SK-N-SH (cell line): ENCODE measurements at regions not wholly inside any gene's neighbourhood (a gene's known extent, or its start where the extent isn't known, plus 50 kb on each side); places are given as distances from the start of the nearest gene placed in this dataset.
A peak's percentile ranks its signal among the peaks of the same experiment; 100 is the strongest.

ENCODE experiments used
- CTCF ChIA-PET: fragments of 300-600, 350-600 bp; formaldehyde crosslinking; extraction: SDS; loops from one replicate; lab custom pipeline; 2021; lab: Yijun Ruan, JAX
- POLR2A ChIA-PET: fragments of 350-600 bp; sonication (Branson Sonifier 250); formaldehyde crosslinking; extraction: SDS; loops from one replicate; lab custom pipeline; 2020; ENCODE audit warnings: antibody characterized with exemption, inconsistent platforms; lab: Yijun Ruan, JAX
- DNase-seq: peaks from one replicate; pipeline ENCODE4 v3.0.0; 2012
- H2AFZ ChIP-seq: fragments of 200-600 bp; sonication (generic); 2 replicates; pipeline ENCODE4 v1.8.1; 2016; ENCODE audit warnings: antibody characterized with exemption, mild to moderate bottlenecking, low read depth
- H3F3A ChIP-seq: fragments of 200-600 bp; sonication (generic); replicated peaks from 2 replicates; pipeline ENCODE3; 2016; ENCODE audit warnings: antibody characterized with exemption, mild to moderate bottlenecking; ENCODE audit not compliant: insufficient read depth
- H3K27ac ChIP-seq, 2 experiments: fragments of 200-500 bp in 1 of 2; fragments of 200-600 bp in 1 of 2; sonication (Bioruptor generic) in 1 of 2; sonication (generic), shearing (Covaris generic) in 1 of 2; 2 replicates each; pipeline versions ENCODE4 v1.5.1 to v1.6.1; 2014 to 2016; ENCODE audit warnings: low read depth in 2 of 2, inconsistent platforms in 1 of 2, low read length in 1 of 2, mild to moderate bottlenecking in 1 of 2, mixed read lengths in 1 of 2
- H3K27me3 ChIP-seq: fragments of 200-600 bp; sonication (generic), shearing (Covaris generic); 2 replicates; pipeline ENCODE4 v1.6.1; 2016; ENCODE audit warnings: mixed run types; ENCODE audit not compliant: insufficient read depth
- H3K36me3 ChIP-seq, 2 experiments: fragments of 200-500 bp in 1 of 2; fragments of 200-600 bp in 1 of 2; sonication (Bioruptor generic) in 1 of 2; sonication (generic) in 1 of 2; replicated peaks in 1 of 2; 2 replicates each; pipeline versions ENCODE3 to v1.5.1; 2014 to 2016; ENCODE audit warnings: low read length in 1 of 2, mild to moderate bottlenecking in 1 of 2; ENCODE audit not compliant: insufficient read depth in 2 of 2, control insufficient read depth in 1 of 2
- H3K4me1 ChIP-seq, 2 experiments: fragments of 200-500 bp in 1 of 2; fragments of 200-600 bp in 1 of 2; sonication (Bioruptor generic) in 1 of 2; sonication (generic), shearing (Covaris generic) in 1 of 2; 2 replicates each; pipeline versions ENCODE4 v1.5.1 to v1.6.1; 2014 to 2016; ENCODE audit warnings: low read depth in 1 of 2, low read length in 1 of 2, mixed run types in 1 of 2; ENCODE audit not compliant: insufficient read depth in 2 of 2, control insufficient read depth in 1 of 2
- H3K4me2 ChIP-seq: fragments of 200-600 bp; sonication (generic), shearing (Covaris generic); 2 replicates; pipeline ENCODE4 v1.6.1; 2017; ENCODE audit warnings: mixed run types
- H3K4me3 ChIP-seq, 2 experiments: fragments of 200-500 bp in 1 of 2; fragments of 200-600 bp in 1 of 2; sonication (Bioruptor generic) in 1 of 2; sonication (generic), shearing (Covaris generic) in 1 of 2; 2 replicates each; pipeline versions ENCODE4 v1.5.1 to v1.8.1; 2014 to 2016; ENCODE audit warnings: low read depth in 2 of 2, inconsistent platforms in 1 of 2, low read length in 1 of 2, mild to moderate bottlenecking in 1 of 2, mixed read lengths in 1 of 2, moderate library complexity in 1 of 2
- H3K79me2 ChIP-seq: fragments of 200-600 bp; sonication (generic); 2 replicates; pipeline ENCODE4 v1.8.1; 2017; ENCODE audit warnings: mild to moderate bottlenecking; ENCODE audit not compliant: insufficient read depth
- H3K9ac ChIP-seq: fragments of 200-600 bp; sonication (generic); 2 replicates; pipeline ENCODE4 v1.6.1; 2017; ENCODE audit warnings: mixed run types
- H3K9me2 ChIP-seq: fragments of 200-600 bp; sonication (generic); 2 replicates; pipeline ENCODE4 v1.6.1; 2017; ENCODE audit warnings: mixed run types
- H3K9me3 ChIP-seq: fragments of 200-600 bp; sonication (generic); 2 replicates; pipeline ENCODE4 v1.6.1; 2017; ENCODE audit warnings: mixed run types, mild to moderate bottlenecking, moderate library complexity
- H4K20me1 ChIP-seq: fragments of 200-600 bp; sonication (generic); 2 replicates; pipeline ENCODE4 v1.6.1; 2017; ENCODE audit warnings: mild to moderate bottlenecking, mixed run types; ENCODE audit not compliant: insufficient read depth
- CHD2 ChIP-seq: fragments of 150-350 bp; IDR thresholded peaks from 2 replicates; pipeline ENCODE4 v1.6.1; 2018; ENCODE audit warnings: low read length; ENCODE audit not compliant: partially characterized antibody
- CTCF ChIP-seq: fragments of 200-600 bp; sonication (generic); IDR thresholded peaks from 2 replicates; pipeline ENCODE4 v1.6.1; 2017; ENCODE audit warnings: antibody characterized with exemption, mild to moderate bottlenecking, moderate library complexity
- EP300 ChIP-seq, 2 experiments: IDR thresholded peaks; 2 replicates each; pipeline versions ENCODE4 v1.4.0 to v1.6.1; 2012; ENCODE audit warnings: borderline replicate concordance in 1 of 2, low read depth in 1 of 2, low read length in 1 of 2
- EZH2phosphoT487 ChIP-seq: fragments of 200-600 bp; sonication (generic); IDR thresholded peaks from 2 replicates; pipeline ENCODE4 v1.6.1; 2017; ENCODE audit warnings: low read depth, mixed run types, mild to moderate bottlenecking, antibody characterized with exemption, moderate library complexity, borderline replicate concordance
- FOSL2 ChIP-seq: IDR thresholded peaks from 2 replicates; pipeline ENCODE4 v1.4.0; 2012; ENCODE audit warnings: low read depth, mild to moderate bottlenecking, moderate library complexity, borderline replicate concordance
- GABPA ChIP-seq: IDR thresholded peaks from 2 replicates; pipeline ENCODE4 v1.4.0; 2012; ENCODE audit warnings: low read depth, mild to moderate bottlenecking
- MEF2A ChIP-seq: IDR thresholded peaks from 2 replicates; pipeline ENCODE4 v1.4.0; 2012; ENCODE audit warnings: low read depth, borderline replicate concordance
- MXI1 ChIP-seq: IDR thresholded peaks from 2 replicates; pipeline ENCODE4 v1.6.1; 2012; ENCODE audit warnings: mild to moderate bottlenecking, low read depth, low read length, improper control_type of control experiment
- NFIC ChIP-seq: IDR thresholded peaks from 2 replicates; pipeline ENCODE4 v1.4.0; 2012; ENCODE audit warnings: borderline replicate concordance
- NRF1 ChIP-seq: IDR thresholded peaks from 2 replicates; pipeline ENCODE4 v1.6.1; 2012; ENCODE audit warnings: low read depth, mild to moderate bottlenecking, low read length
- RCOR1 ChIP-seq: fragments of 150-350 bp; IDR thresholded peaks from 2 replicates; pipeline ENCODE4 v1.6.1; 2017; ENCODE audit warnings: antibody characterized with exemption, low read length
- RFX5 ChIP-seq: IDR thresholded peaks from 2 replicates; pipeline ENCODE4 v1.6.1; 2012; ENCODE audit warnings: mild to moderate bottlenecking, improper control_type of control experiment, low read length
- RXRA ChIP-seq: IDR thresholded peaks from 2 replicates; pipeline ENCODE4 v1.4.0; 2012; ENCODE audit warnings: low read depth, mild to moderate bottlenecking, borderline replicate concordance
- SIN3A ChIP-seq: IDR thresholded peaks from 2 replicates; pipeline ENCODE4 v1.6.1; 2012; ENCODE audit warnings: low read depth, mild to moderate bottlenecking, low read length, moderate library complexity, borderline replicate concordance
- TEAD4 ChIP-seq: IDR thresholded peaks from 2 replicates; pipeline ENCODE4 v1.4.0; 2012; ENCODE audit warnings: mild to moderate bottlenecking, borderline replicate concordance; ENCODE audit not compliant: insufficient read depth
- USF1 ChIP-seq: IDR thresholded peaks from 2 replicates; pipeline ENCODE4 v1.4.0; 2012; ENCODE audit warnings: low read depth, borderline replicate concordance
- YY1 ChIP-seq: IDR thresholded peaks from 2 replicates; pipeline ENCODE4 v1.4.0; 2012; ENCODE audit warnings: low read depth, mild to moderate bottlenecking
- ZBTB33 ChIP-seq: IDR thresholded peaks from 2 replicates; pipeline ENCODE4 v1.4.0; 2012; ENCODE audit warnings: low read depth, borderline replicate concordance
- WGBS: methylation state at CpG from one replicate; pipeline ENCODE4 v1.1.6; 2017; ENCODE audit warnings: low lambda C conversion rate; 5-methylcytosine and 5-hydroxymethylcytosine counted together
- TF ChIP-seq, protein P1 (sequence below): IDR thresholded peaks from 2 replicates; pipeline ENCODE4 v1.4.0; 2012; ENCODE audit warnings: low read depth
- TF ChIP-seq, protein P2 (sequence below): fragments of 150-350 bp; IDR thresholded peaks from 2 replicates; pipeline ENCODE4 v1.6.1; 2016; ENCODE audit warnings: mild to moderate bottlenecking, low read depth, low read length
- TF ChIP-seq, protein P3 (sequence below): fragments of 150-350 bp; IDR thresholded peaks from 2 replicates; pipeline ENCODE4 v1.6.1; 2017; ENCODE audit warnings: antibody characterized with exemption, low read length, low read depth, borderline replicate concordance

GRCh38 chr13:33932769-33933406 is 114.9 kb downstream of the RFC3 start (continued):
- no peak for TF ChIP-seq NRF1
- TF ChIP-seq RFX5: peak; percentile 63; the same call in 1 of the 2 replicates
- TF ChIP-seq EZH2phosphoT487: no peak
- no peak for TF ChIP-seq FOSL2
- no peak for TF ChIP-seq ZBTB33
- no peak for TF ChIP-seq NFIC

DNA sequence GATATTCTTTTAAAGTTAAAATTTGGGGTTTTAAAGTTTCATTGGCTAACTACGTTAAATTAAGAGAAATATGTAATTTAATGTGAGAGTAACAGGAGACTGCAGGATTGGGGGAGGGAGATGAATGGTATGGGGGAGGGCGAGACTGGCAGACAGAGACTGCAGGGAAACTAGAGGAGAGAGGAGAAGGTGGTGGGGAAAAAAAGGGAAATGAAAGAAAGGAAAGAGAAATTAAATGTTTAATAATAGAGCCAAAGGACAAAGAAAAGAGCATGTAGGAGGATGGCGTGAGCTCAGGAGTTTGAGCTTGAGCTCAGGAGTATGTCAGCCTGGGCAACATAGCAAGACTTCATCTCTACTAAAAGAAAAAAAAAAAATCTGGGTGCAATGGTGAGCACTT is 115.9 kb downstream of the RFC3 start:
- peak overlapping the region; percentile 71 to 87; a peak in 2 of 4 replicates for H3K27ac ChIP-seq
- POLR2A ChIA-PET: no interaction called here
- no peak overlapping the region for H2AFZ ChIP-seq
- H3K9me2 ChIP-seq: no peaks in the 10 kb centered on the region; the same call in 1 of the 2 replicates
- no peak for TF ChIP-seq SIN3A
- TF ChIP-seq CHD2: no peak
- no peak for TF ChIP-seq TEAD4
- no peak for TF ChIP-seq GABPA
- no peak for TF ChIP-seq MEF2A
- TF ChIP-seq USF1: no peak
- no peak for TF ChIP-seq YY1
- TF ChIP-seq FOSL2: no peak
- TF ChIP-seq, protein P1, sequence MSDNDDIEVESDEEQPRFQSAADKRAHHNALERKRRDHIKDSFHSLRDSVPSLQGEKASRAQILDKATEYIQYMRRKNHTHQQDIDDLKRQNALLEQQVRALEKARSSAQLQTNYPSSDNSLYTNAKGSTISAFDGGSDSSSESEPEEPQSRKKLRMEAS: no peak
- no peak for TF ChIP-seq EZH2phosphoT487
- TF ChIP-seq CTCF: no peak
- no peak for TF ChIP-seq RCOR1
- no peak for TF ChIP-seq EP300 (IDR thresholded peaks at IDR 0.05; ENCODE audit: borderline replicate concordance in 1 of 2, low read depth in 1 of 2, low read length in 1 of 2)
- TF ChIP-seq NFIC: no peak
- TF ChIP-seq NRF1: no peak
- no peak for TF ChIP-seq RXRA
- TF ChIP-seq, protein P2, sequence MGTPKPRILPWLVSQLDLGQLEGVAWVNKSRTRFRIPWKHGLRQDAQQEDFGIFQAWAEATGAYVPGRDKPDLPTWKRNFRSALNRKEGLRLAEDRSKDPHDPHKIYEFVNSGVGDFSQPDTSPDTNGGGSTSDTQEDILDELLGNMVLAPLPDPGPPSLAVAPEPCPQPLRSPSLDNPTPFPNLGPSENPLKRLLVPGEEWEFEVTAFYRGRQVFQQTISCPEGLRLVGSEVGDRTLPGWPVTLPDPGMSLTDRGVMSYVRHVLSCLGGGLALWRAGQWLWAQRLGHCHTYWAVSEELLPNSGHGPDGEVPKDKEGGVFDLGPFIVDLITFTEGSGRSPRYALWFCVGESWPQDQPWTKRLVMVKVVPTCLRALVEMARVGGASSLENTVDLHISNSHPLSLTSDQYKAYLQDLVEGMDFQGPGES: no peak
- TF ChIP-seq MXI1: no peak
- TF ChIP-seq, protein P3, sequence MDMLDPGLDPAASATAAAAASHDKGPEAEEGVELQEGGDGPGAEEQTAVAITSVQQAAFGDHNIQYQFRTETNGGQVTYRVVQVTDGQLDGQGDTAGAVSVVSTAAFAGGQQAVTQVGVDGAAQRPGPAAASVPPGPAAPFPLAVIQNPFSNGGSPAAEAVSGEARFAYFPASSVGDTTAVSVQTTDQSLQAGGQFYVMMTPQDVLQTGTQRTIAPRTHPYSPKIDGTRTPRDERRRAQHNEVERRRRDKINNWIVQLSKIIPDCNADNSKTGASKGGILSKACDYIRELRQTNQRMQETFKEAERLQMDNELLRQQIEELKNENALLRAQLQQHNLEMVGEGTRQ: no peak
- TF ChIP-seq RFX5: no peak
- no peak overlapping the region for H3K4me3 ChIP-seq
- no peaks in the 10 kb centered on the region for H4K20me1 ChIP-seq
- H3K27me3 ChIP-seq: no peaks in the 10 kb centered on the region
- no peaks in the 10 kb centered on the region for H3K9me3 ChIP-seq
- H3K36me3 ChIP-seq: no peaks in the 10 kb centered on the region
- no peak overlapping the region for H3K9ac ChIP-seq
- peak overlapping the region; percentile 46; the same call in 1 of the 2 replicates for H3K4me2 ChIP-seq
- H3K79me2 ChIP-seq: no peaks in the 10 kb centered on the region
- peaks cover 8 to 32% of the 10 kb centered on the region in 2 experiments for H3K4me1 ChIP-seq
- peaks cover 5% of the 10 kb centered on the region for H3F3A ChIP-seq
- CTCF ChIA-PET: interaction anchor here (0.9 to 3.4 kb wide), 3 partner anchors 134 to 1256 kb away, joined by 3 to 14 read pairs (median 3); no protein-coding TSS in a partner anchor
- no peak for DNase-seq
- 96% methylated on average over 3 of the region's 3 CpGs for WGBS
